ENCODE measurements at regions not wholly inside any gene's neighbourhood (a gene's known extent, or its start where the extent isn't known, plus 50 kb on each side); places are given as distances from the start of the nearest gene placed in this dataset.

DNA sequence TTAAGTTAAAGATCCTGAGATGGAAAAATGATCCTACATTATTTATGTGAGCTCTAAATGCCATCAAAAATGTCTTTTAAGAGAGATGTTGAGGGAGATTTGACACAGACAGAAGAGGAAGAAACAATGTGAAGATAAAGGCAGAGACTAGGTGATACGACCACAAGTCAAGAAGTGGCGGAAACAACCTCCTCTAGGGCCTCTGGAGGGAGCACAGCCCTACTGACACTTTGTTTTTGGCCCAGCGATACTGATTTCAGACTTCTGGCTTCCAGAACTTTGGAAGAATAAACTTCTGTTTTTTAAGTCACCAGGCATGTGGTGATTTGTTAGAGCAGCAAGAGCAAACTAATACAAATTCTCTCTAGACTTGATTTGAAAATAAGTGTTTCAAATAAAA is 1216.1 kb downstream of the FSTL5 start:
- Histone ChIP-seq H3K27me3 (no peaks in the 10 kb centered on the region), H3K27ac (no peak overlapping the region), H3K36me3 (no peaks in the 10 kb centered on the region), H3K9me3 (no peaks in the 10 kb centered on the region), H3K4me1 (no peaks in the 10 kb centered on the region), H3K4me3 (no peak overlapping the region)
- DNase-seq (no peak), ATAC-seq (ENCODE audit: low FRiP score in 2 of 2) (no peak)
- 72 to 73% methylated on average over 3 of the region's 3 CpGs for WGBS, 2 donors
- TF ChIP-seq, protein P1, sequence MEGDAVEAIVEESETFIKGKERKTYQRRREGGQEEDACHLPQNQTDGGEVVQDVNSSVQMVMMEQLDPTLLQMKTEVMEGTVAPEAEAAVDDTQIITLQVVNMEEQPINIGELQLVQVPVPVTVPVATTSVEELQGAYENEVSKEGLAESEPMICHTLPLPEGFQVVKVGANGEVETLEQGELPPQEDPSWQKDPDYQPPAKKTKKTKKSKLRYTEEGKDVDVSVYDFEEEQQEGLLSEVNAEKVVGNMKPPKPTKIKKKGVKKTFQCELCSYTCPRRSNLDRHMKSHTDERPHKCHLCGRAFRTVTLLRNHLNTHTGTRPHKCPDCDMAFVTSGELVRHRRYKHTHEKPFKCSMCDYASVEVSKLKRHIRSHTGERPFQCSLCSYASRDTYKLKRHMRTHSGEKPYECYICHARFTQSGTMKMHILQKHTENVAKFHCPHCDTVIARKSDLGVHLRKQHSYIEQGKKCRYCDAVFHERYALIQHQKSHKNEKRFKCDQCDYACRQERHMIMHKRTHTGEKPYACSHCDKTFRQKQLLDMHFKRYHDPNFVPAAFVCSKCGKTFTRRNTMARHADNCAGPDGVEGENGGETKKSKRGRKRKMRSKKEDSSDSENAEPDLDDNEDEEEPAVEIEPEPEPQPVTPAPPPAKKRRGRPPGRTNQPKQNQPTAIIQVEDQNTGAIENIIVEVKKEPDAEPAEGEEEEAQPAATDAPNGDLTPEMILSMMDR (IDR thresholded peaks at IDR 0.05), result no peak
- TF ChIP-seq POLR2A (IDR thresholded peaks at IDR 0.05) (no peak), POLR2AphosphoS5 (IDR thresholded peaks at IDR 0.05) (no peak)

DNA sequence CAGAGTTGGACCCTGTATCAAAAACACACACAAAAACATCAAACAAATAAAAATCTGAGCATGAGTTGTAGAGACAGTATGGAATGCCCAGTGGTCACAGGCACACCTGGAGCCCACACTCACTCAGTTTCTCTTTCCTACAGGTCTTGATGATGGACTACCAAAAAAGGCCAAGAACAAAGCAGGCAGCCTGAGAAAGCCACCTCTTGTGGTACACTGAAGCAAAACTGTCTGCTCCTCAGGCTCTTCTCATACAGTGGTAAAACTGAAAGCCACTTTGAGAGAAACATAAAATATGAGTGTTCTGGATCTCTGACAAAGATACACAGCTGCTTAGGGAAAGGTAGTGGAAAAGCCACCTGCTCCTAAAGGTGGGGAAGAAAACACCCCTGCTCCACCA is 1206.9 kb downstream of the FSTL5 start:
- no peaks in the 10 kb centered on the region for H3K27me3 ChIP-seq
- H3K27ac ChIP-seq, result no peak overlapping the region
- no peaks in the 10 kb centered on the region for H3K4me1 ChIP-seq
- no peak for DNase-seq
- ATAC-seq (ENCODE audit: low FRiP score in 2 of 2), result no peak
- no peaks in the 10 kb centered on the region for H3K9me3 ChIP-seq
- no peaks in the 10 kb centered on the region for H3K36me3 ChIP-seq
- TF ChIP-seq POLR2AphosphoS5 (IDR thresholded peaks at IDR 0.05), result no peak
- no peak overlapping the region for H3K4me3 ChIP-seq

DNA sequence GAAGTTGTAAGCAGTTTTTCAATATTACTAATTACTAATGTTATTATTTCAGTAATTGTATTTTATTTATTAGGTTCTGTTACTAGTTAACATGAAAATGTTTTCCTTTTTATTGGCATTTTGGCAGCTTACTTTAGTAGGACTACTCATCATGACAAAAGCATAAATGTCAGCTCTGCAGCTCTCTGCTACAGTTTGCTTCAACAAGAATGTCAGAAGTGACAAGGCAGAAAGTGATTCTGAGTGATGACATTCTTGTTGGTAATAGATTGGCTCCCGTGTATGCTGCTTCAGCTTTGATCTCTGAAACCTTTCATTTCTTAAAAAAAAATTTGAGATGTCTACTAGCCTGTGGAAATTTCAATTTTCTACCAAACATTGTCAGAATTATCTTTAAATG is 1193.9 kb downstream of the FSTL5 start:
- no peak for TF ChIP-seq EP300 (IDR thresholded peaks at IDR 0.05)
- Histone ChIP-seq H3K4me1 (no peaks in the 10 kb centered on the region), H3K4me3 (no peak overlapping the region), H3K27ac (no peak overlapping the region), H3K27me3 (no peaks in the 10 kb centered on the region), H3K36me3 (no peaks in the 10 kb centered on the region), H3K9me3 (no peaks in the 10 kb centered on the region)
- WGBS, 2 donors, result 30 to 34% methylated on average over 1 of the region's 1 CpG
- ATAC-seq (ENCODE audit: low FRiP score in 2 of 2) (no peak), DNase-seq (no peak)

DNA sequence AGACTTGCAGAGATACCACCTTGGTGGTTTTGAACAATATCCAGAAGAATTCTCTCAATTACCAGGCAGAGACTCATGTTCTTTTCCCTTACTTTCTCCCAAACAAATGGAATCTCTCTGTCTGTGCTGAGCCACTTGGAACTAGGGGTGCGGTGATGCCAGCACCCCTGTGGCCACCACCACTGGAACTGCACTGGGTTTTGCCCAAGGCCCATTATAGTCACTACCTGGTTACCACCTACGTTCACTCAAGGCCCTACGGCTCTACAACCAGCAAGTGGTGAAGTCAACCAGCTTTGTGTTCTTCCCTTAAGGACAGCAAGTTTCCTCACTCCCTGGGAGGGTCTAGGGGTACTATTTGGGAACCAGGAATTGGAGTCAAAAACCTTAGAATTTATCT is 1183.7 kb downstream of the FSTL5 start:
- Histone ChIP-seq H3K4me3 (no peak overlapping the region), H3K27me3 (no peaks in the 10 kb centered on the region), H3K9me3 (no peaks in the 10 kb centered on the region), H3K36me3 (no peaks in the 10 kb centered on the region), H3K27ac (no peak overlapping the region), H3K4me1 (no peaks in the 10 kb centered on the region)
- no peak for DNase-seq
- ATAC-seq (ENCODE audit: low FRiP score in 2 of 2), result no peak
- WGBS, 2 donors, result 88 to 97% methylated on average over 3 of the region's 3 CpGs
- TF ChIP-seq POLR2A (IDR thresholded peaks at IDR 0.05), result no peak
- TF ChIP-seq, protein P1 (IDR thresholded peaks at IDR 0.05), result no peak
- TF ChIP-seq POLR2AphosphoS5 (IDR thresholded peaks at IDR 0.05), result no peak
- TF ChIP-seq EP300 (IDR thresholded peaks at IDR 0.05), result no peak

DNA sequence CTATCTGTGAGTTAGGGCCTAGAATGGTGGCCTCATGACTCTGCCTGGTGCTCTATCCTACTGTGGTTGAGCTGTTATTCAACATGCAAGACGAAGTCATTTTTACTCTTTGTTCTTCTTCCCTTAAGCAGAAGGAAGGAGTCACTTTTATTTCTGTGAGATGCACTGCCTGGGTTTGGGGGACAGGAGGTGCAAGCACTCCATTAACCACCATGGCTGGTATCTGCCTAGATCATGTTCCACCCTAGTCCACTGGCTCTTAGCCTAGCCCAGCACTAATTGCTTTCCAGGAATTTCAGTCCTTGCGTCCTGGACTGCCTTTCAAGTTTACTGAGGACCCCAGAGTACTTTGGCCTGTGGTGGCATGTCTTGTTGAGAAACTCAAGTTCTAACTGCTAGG is 1182.7 kb downstream of the FSTL5 start:
- Histone ChIP-seq H3K4me3 (no peak overlapping the region), H3K27ac (no peak overlapping the region), H3K4me1 (no peaks in the 10 kb centered on the region), H3K36me3 (no peaks in the 10 kb centered on the region), H3K9me3 (no peaks in the 10 kb centered on the region), H3K27me3 (no peaks in the 10 kb centered on the region)
- TF ChIP-seq, protein P1 (IDR thresholded peaks at IDR 0.05), result no peak
- TF ChIP-seq EP300 (IDR thresholded peaks at IDR 0.05), result no peak
- no peak for TF ChIP-seq POLR2A (IDR thresholded peaks at IDR 0.05)
- TF ChIP-seq POLR2AphosphoS5 (IDR thresholded peaks at IDR 0.05), result no peak
- 84 to 85% methylated on average over 2 of the region's 2 CpGs for WGBS, 2 donors
- DNase-seq (no peak), ATAC-seq (ENCODE audit: low FRiP score in 2 of 2) (peak in 1 of 2 donors; percentile 28)

DNA sequence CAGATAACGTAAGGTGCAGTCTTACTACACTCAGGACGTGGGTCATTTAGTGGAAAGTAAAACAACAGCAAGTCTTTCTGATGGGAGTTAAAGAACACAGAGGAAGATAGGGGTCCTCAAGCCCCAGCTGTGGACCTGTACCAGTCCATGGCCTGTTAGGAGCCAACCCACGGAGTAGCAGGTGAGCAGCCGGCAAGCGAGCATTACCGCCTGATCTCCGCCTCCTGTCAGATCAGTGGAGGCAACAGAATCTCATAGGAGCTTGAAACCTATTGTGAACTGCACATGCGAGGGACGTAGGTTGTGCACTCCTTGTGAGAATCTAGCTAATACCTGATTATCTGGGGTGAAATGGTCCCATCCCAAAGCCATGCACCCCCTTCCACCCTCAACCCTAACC is 1180.8 kb downstream of the FSTL5 start:
- H3K27ac ChIP-seq, result no peak overlapping the region
- ATAC-seq (ENCODE audit: low FRiP score in 2 of 2), result no peak
- WGBS, 2 donors, result 90 to 91% methylated on average over 9 of the region's 9 CpGs

More for the DNA sequence above, 1180.8 kb downstream of the FSTL5 start:
- Histone ChIP-seq H3K36me3 (no peaks in the 10 kb centered on the region), H3K9me3 (no peaks in the 10 kb centered on the region), H3K4me3 (no peak overlapping the region), H3K4me1 (no peaks in the 10 kb centered on the region), H3K27me3 (no peaks in the 10 kb centered on the region)
- DNase-seq, result no peak
- TF ChIP-seq POLR2A (IDR thresholded peaks at IDR 0.05) (no peak), POLR2AphosphoS5 (IDR thresholded peaks at IDR 0.05) (no peak)
- TF ChIP-seq, protein P1 (IDR thresholded peaks at IDR 0.05), result no peak

Measured in upper lobe of left lung (tissue), 6 donors.